Neural progenitor cell (in vitro differentiated cells): ENCODE measurements at regions not wholly inside any gene's neighbourhood (a gene's known extent, or its start where the extent isn't known, plus 50 kb on each side); places are given as distances from the start of the nearest gene placed in this dataset.

Experiments used
- CTCF ChIP-seq: fragments of 200-600 bp; sonication (generic); IDR thresholded peaks from 2 replicates; pipeline ENCODE4 v1.5.1; 2017; ENCODE audit warnings: antibody characterized with exemption, mild to moderate bottlenecking
- EZH2phosphoT487 ChIP-seq: fragments of 200-600 bp; sonication (generic); IDR thresholded peaks from 2 replicates; pipeline ENCODE4 v1.6.1; 2017; ENCODE audit warnings: antibody characterized with exemption

GRCh38 chr13:82976499-82976898 is 905.8 kb downstream of the SLITRK1 start:
- TF ChIP-seq CTCF (no peak), EZH2phosphoT487 (no peak)
